ENCODE measurements at regions not wholly inside any gene's neighbourhood (a gene's known extent, or its start where the extent isn't known, plus 50 kb on each side); places are given as distances from the start of the nearest gene placed in this dataset.

DNA sequence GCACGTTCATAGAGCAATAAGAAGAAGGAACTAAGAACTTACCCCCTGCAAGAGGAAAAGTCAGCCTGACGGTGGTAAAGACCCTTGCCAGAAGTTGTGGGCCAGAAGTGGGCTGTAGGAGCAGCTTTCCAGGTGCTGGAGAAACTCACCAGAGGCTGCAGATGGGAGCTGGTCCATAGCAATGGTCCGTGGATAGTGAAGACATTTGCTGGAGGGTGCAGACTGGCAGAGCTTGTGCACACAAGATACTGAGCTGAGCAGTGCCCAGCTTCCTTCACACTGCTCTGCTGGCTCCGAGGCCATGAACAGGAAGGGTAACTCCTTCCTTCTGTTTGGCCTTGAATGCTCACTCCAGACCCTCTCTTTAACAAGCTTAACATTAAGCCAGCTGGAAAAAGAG lies 149.8 kb upstream of the BNIP2 start:
- H3K27ac Mint-ChIP-seq: no peak overlapping the region
- no peaks in the 10 kb centered on the region for H3K27me3 Mint-ChIP-seq (ENCODE audit: insufficient read depth)
- intact Hi-C loops (cut with micrococcal nuclease): no loop called here
- peak overlapping the region; percentile 41 for H3K4me3 Mint-ChIP-seq
- peaks cover 55% of the 10 kb centered on the region for H3K4me1 Mint-ChIP-seq (ENCODE audit: low read depth)
- H3K9me3 Mint-ChIP-seq: peaks cover 4% of the 10 kb centered on the region
- no peak for DNase-seq (ENCODE audit: low spot score)
- H3K36me3 Mint-ChIP-seq (ENCODE audit: low read depth): no peaks in the 10 kb centered on the region

DNA sequence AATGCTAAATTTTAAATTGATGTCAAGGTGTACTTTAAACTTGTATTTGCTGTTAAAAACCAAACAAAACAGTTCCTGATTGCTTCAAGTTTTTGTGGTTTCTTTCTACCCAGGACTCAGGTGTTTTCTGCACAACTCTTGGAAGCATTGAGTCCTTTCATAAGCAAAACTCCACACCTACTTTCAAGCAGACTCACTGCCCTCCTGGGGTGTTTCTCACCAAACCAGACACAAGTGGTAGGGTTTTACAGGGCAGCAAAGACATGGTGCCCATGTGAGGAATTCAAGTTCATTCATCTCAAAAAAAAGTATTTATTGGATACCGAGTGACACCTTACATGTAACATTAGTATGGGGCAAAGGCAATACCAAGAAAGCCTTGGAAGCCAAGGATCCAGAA lies 146.7 kb upstream of the BNIP2 start:
- Mint-ChIP-seq H3K9me3 (no peaks in the 10 kb centered on the region), H3K4me1 (ENCODE audit: low read depth) (peaks cover 61% of the 10 kb centered on the region), H3K27ac (no peak overlapping the region), H3K36me3 (ENCODE audit: low read depth) (peaks cover 2% of the 10 kb centered on the region), H3K4me3 (no peak overlapping the region), H3K27me3 (ENCODE audit: insufficient read depth) (no peaks in the 10 kb centered on the region)
- no peak for DNase-seq (ENCODE audit: low spot score)
- intact Hi-C loops (cut with micrococcal nuclease): no loop called here

DNA sequence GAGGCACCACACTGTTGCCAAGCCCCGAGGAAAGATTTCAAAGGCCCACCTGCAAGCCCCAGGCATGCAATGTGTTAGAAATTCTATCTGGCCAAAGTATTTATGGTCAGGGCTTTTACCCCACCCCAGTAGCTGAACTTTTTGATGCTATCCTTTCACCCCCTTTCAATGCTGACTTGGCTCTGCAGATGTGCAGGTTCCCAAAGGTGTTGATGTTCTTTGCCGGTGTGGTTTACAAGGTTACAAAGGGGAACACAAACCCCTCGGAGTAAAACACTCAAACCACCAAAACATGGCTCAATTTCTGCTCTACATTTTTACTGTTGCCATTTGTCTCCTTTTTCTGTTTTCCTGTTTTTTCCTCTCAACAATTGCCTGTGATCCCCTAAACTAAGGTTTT lies 145.4 kb upstream of the BNIP2 start:
- peaks cover 2% of the 10 kb centered on the region for H3K36me3 Mint-ChIP-seq (ENCODE audit: low read depth)
- no peak for DNase-seq (ENCODE audit: low spot score)
- no peaks in the 10 kb centered on the region for H3K27me3 Mint-ChIP-seq (ENCODE audit: insufficient read depth)
- no peak overlapping the region for H3K27ac Mint-ChIP-seq
- peaks cover 54% of the 10 kb centered on the region for H3K4me1 Mint-ChIP-seq (ENCODE audit: low read depth)
- intact Hi-C loops (cut with micrococcal nuclease): no loop called here
- H3K4me3 Mint-ChIP-seq: no peak overlapping the region
- H3K9me3 Mint-ChIP-seq: no peaks in the 10 kb centered on the region

DNA sequence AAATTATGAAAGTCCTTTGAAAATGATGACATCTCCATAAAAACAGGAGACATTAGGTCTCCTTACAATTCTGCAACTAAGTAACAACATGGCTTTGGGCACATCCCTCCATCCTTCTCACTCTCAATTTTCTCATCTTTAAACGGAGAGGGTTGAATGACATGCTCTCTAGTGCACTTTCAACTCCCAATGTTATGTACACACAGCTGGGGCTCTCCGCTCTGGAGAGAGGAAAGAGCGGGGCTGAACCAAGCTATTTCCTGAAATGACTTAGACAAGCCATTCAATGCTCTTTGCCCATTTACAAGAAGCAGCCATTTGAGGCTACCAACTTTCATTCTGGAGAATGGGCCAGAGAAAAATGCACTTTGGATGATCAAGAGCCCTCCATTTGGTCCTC lies 144.2 kb upstream of the BNIP2 start:
- Mint-ChIP-seq H3K4me1 (ENCODE audit: low read depth) (peaks cover 45% of the 10 kb centered on the region), H3K27ac (no peak overlapping the region), H3K36me3 (ENCODE audit: low read depth) (peaks cover 2% of the 10 kb centered on the region), H3K27me3 (ENCODE audit: insufficient read depth) (peaks cover 2% of the 10 kb centered on the region), H3K4me3 (no peak overlapping the region), H3K9me3 (no peaks in the 10 kb centered on the region)
- intact Hi-C loops (cut with micrococcal nuclease): no loop called here
- no peak for DNase-seq (ENCODE audit: low spot score)

DNA sequence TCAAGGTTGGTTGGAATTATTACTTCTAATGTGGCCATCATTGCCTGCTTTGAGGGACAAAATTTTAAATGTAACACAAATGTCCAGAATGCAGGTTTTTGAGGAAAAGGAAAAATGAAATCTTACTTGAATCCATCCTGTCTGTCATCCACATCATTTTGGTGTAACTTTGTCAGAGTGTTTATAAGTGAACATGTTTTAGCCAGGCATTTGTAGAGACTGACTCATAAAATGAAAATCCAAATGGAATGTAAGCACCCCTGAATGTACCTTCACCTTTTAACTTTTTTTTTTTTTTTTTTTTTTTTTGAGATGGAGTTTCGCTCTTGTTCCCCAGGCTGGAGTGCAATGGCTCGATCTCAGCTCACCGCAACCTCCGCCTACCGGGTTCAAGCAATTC lies 141.8 kb upstream of the BNIP2 start:
- H3K27ac Mint-ChIP-seq: no peak overlapping the region
- intact Hi-C loops (cut with micrococcal nuclease): no loop called here
- DNase-seq (ENCODE audit: low spot score): no peak

DNA sequence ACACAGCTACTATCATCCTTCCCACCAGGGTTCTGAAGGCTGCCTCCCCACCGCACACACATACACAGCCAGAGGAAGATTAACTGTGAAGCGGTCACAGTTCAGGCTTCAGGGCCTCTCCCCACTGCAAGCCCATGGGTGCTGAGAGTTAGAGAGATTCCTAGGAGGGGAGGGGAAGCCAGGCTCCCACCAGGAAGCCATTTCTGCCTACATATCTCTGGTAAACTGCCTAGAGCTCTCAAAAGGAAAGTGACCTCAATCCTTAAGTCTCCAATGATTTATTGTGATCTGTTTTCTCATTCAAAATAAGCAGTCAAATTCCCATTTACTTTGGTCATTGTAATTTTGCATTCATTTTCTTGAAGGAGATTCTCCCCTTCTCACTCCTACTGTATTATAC lies 141.0 kb upstream of the BNIP2 start:
- H3K27me3 Mint-ChIP-seq (ENCODE audit: insufficient read depth): peaks cover 4% of the 10 kb centered on the region
- no peak for DNase-seq (ENCODE audit: low spot score)
- no peaks in the 10 kb centered on the region for H3K9me3 Mint-ChIP-seq
- peaks cover 2% of the 10 kb centered on the region for H3K36me3 Mint-ChIP-seq (ENCODE audit: low read depth)
- no peak overlapping the region for H3K27ac Mint-ChIP-seq
- intact Hi-C loops (cut with micrococcal nuclease): no loop called here
- peaks cover 18% of the 10 kb centered on the region for H3K4me1 Mint-ChIP-seq (ENCODE audit: low read depth)
- H3K4me3 Mint-ChIP-seq: no peak overlapping the region

More for the DNA sequence above, 141.8 kb upstream of the BNIP2 start:
- Mint-ChIP-seq H3K4me1 (ENCODE audit: low read depth) (peaks cover 24% of the 10 kb centered on the region), H3K4me3 (no peak overlapping the region), H3K27me3 (ENCODE audit: insufficient read depth) (peaks cover 4% of the 10 kb centered on the region), H3K36me3 (ENCODE audit: low read depth) (peaks cover 2% of the 10 kb centered on the region), H3K9me3 (no peaks in the 10 kb centered on the region)

DNA sequence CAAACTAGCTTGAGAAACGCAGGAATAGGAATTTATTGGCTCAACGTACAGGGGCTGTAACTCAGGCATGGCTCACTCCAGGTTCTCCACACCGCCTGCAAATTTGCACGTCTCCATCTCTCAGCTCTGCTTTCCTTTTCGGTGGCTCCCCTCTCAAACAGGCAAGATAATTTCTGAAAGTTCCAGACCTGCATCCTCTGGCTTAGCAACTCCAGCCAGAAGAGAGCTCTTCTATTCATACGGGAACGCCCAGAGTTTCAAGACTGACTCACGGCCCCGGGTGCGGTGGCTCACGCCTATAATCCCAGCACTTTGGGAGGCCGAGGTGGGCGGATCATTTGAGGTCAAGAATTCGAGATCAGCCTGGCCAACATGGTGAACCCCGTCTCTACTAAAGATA lies 139.7 kb upstream of the BNIP2 start:
- peaks cover 6% of the 10 kb centered on the region for H3K4me1 Mint-ChIP-seq (ENCODE audit: low read depth)
- DNase-seq (ENCODE audit: low spot score): no peak
- peaks cover 4% of the 10 kb centered on the region for H3K27me3 Mint-ChIP-seq (ENCODE audit: insufficient read depth)
- H3K9me3 Mint-ChIP-seq: peaks cover 4% of the 10 kb centered on the region
- peaks cover 2% of the 10 kb centered on the region for H3K36me3 Mint-ChIP-seq (ENCODE audit: low read depth)
- no peak overlapping the region for H3K27ac Mint-ChIP-seq
- intact Hi-C loops (cut with micrococcal nuclease): no loop called here
- H3K4me3 Mint-ChIP-seq: no peak overlapping the region

DNA sequence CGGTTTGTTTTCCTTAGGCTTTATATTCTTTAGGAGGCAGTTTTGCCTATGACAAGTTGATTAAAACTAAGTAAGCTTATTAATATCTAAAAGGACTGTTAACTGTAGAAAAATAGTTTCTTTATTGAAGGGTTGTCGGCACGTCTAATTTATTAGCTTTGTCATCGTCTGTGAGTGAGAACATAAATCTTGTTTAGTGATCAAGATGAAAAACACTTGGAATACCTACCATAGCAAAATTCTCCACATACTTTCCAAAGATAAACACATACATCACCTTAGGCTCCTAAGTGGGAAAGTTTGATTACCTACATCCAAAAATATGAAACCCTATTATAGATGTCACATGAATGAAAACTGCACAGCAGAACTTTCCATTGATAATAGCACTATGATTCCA lies 139.1 kb upstream of the BNIP2 start:
- Mint-ChIP-seq H3K36me3 (ENCODE audit: low read depth) (peaks cover 2% of the 10 kb centered on the region), H3K9me3 (peaks cover 10% of the 10 kb centered on the region), H3K4me1 (ENCODE audit: low read depth) (peaks cover under 1% of the 10 kb centered on the region), H3K27me3 (ENCODE audit: insufficient read depth) (peaks cover 4% of the 10 kb centered on the region), H3K27ac (no peak overlapping the region), H3K4me3 (no peak overlapping the region)
- intact Hi-C loops (cut with micrococcal nuclease): no loop called here
- DNase-seq (ENCODE audit: low spot score): no peak

DNA sequence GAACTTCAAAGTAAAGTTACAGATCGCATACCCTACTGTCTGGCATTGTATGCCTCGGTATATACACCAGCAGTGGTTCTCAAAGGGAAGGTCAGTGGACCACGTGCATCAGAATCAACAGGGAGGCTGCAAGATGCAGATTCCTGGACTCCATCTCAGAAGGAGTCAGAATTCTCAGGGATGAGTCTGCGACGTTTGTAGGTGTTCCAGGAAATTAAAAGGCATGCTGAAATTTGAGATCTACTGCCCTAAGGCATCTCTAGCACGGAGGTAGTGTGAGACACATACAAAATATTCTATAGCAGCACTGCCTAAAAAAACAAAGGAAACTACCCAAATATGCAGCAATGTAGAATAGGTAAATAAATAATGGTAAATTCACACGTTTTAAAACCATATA lies 136.8 kb upstream of the BNIP2 start:
- no peaks in the 10 kb centered on the region for H3K4me1 Mint-ChIP-seq (ENCODE audit: low read depth)
- intact Hi-C loops (cut with micrococcal nuclease): no loop called here

DNA sequence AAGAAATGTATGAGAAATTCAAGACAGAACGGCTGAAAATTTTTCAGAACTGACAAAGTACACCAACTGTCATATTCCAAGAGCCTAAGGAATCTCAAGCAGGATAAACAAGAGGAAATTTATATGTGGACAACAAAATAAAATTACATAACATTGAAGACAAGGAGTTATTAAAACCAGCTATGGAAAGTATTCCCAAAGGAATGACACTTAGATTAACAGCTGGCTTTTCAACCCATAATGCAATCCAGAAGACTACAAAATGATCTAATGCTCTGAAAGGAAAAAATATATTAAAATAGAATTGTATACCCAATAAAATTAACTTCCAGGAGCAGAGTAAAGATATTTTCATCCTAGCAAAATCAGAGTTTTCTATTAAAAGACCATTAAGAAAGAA lies 132.2 kb upstream of the BNIP2 start:
- peaks cover 5% of the 10 kb centered on the region for H3K4me1 Mint-ChIP-seq (ENCODE audit: low read depth)
- intact Hi-C loops (cut with micrococcal nuclease): no loop called here
- no peak for DNase-seq (ENCODE audit: low spot score)
- H3K9me3 Mint-ChIP-seq: peaks cover 12% of the 10 kb centered on the region
- no peak overlapping the region for H3K27ac Mint-ChIP-seq
- no peak overlapping the region for H3K4me3 Mint-ChIP-seq
- H3K36me3 Mint-ChIP-seq (ENCODE audit: low read depth): no peaks in the 10 kb centered on the region
- H3K27me3 Mint-ChIP-seq (ENCODE audit: insufficient read depth): peaks cover 16% of the 10 kb centered on the region

More for the DNA sequence above, 136.8 kb upstream of the BNIP2 start:
- Mint-ChIP-seq H3K36me3 (ENCODE audit: low read depth) (no peaks in the 10 kb centered on the region), H3K4me3 (no peak overlapping the region), H3K27me3 (ENCODE audit: insufficient read depth) (peaks cover 7% of the 10 kb centered on the region), H3K27ac (no peak overlapping the region), H3K9me3 (peaks cover 12% of the 10 kb centered on the region)
- DNase-seq (ENCODE audit: low spot score): no peak

DNA sequence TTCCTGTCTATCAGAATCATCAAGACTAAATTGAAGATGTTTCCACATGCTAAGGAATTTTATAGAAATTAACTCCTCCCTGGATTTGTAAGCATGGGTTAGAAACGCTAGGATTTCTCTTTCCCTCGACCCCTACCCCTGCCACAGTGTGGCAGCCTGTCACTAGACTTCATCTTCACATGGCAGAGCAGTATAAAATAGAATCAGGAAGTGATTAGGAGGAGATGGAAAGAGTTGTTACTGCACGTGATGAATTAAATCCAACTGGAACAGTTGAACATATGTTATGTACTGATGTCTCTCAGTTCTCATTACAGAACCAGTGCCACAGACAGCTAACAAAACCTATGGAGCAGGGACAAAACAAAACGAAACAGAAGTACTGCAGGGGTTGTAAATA lies 130.0 kb upstream of the BNIP2 start:
- no peak for DNase-seq (ENCODE audit: low spot score)
- intact Hi-C loops (cut with micrococcal nuclease): no loop called here

DNA sequence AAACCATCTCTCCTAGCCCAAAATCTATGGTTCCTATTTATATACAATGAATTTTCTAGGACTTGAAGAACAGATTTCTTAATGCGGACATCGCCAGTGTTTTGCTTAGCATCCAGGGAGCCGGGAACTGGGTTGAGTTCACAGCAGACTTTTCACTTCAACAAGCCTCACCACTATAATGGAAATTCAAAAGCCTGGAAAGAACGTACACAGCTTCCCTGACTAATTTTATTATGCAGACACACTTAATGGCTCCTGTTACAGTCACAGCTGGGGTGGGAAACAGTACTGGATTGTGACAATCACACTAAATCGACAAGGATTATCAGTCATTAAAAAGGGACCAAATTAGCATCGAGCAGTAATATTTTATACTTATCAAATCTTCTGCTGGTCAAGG lies 129.2 kb upstream of the BNIP2 start:
- intact Hi-C loops (cut with micrococcal nuclease): no loop called here
- no peak overlapping the region for H3K27ac Mint-ChIP-seq
- H3K4me3 Mint-ChIP-seq: no peak overlapping the region
- H3K36me3 Mint-ChIP-seq (ENCODE audit: low read depth): no peaks in the 10 kb centered on the region
- DNase-seq (ENCODE audit: low spot score): no peak
- H3K27me3 Mint-ChIP-seq (ENCODE audit: insufficient read depth): peaks cover 24% of the 10 kb centered on the region
- peaks cover 15% of the 10 kb centered on the region for H3K4me1 Mint-ChIP-seq (ENCODE audit: low read depth)
- peaks cover 3% of the 10 kb centered on the region for H3K9me3 Mint-ChIP-seq

More for the DNA sequence above, 130.0 kb upstream of the BNIP2 start:
- peaks cover 24% of the 10 kb centered on the region for H3K27me3 Mint-ChIP-seq (ENCODE audit: insufficient read depth)
- H3K27ac Mint-ChIP-seq: no peak overlapping the region
- H3K9me3 Mint-ChIP-seq: peaks cover 9% of the 10 kb centered on the region
- H3K36me3 Mint-ChIP-seq (ENCODE audit: low read depth): no peaks in the 10 kb centered on the region
- no peak overlapping the region for H3K4me3 Mint-ChIP-seq
- H3K4me1 Mint-ChIP-seq (ENCODE audit: low read depth): peaks cover 14% of the 10 kb centered on the region

DNA sequence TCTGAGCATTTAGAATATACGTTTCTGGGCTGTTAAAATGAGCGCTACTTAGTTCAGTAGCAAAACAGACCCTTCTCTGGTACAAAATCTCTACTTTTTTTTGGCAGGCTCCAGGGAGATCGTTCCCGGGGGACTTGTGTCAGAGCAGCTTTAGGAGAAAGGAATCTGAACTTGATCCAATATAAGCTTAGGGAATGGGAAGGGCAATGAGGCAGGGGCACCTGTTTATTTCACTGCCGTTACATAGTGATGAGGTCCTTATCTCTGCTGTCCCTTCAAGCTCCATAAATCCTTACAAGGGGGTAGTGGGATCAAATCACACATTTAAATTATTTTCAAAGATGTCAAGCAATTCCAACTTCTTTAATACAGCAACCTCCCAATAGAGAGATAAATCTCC lies 128.7 kb upstream of the BNIP2 start:
- DNase-seq (ENCODE audit: low spot score): no peak
- no peak overlapping the region for H3K27ac Mint-ChIP-seq
- no peak overlapping the region for H3K4me3 Mint-ChIP-seq
- intact Hi-C loops (cut with micrococcal nuclease): no loop called here
- H3K36me3 Mint-ChIP-seq (ENCODE audit: low read depth): no peaks in the 10 kb centered on the region
- peaks cover 24% of the 10 kb centered on the region for H3K27me3 Mint-ChIP-seq (ENCODE audit: insufficient read depth)
- H3K4me1 Mint-ChIP-seq (ENCODE audit: low read depth): peaks cover 20% of the 10 kb centered on the region
- H3K9me3 Mint-ChIP-seq: no peaks in the 10 kb centered on the region

DNA sequence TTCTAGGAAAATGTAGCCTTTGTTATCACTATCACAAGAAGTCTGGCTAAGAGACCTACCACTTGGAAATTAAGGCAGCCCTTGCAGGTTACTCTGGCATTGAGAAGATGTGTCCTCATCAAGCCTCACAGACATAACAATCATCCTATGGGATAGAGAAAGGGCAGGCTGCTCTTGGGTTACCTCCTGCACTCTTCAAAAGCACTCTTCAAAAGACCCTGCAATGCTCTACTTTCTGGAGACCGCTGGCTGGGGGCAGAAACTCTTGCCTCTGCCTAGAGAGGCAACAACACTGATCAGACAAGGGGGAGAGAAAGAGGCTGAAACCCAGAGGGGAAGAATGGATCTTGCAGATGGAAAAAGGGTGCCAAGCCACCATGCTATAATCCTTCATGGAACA lies 127.9 kb upstream of the BNIP2 start:
- intact Hi-C loops (cut with micrococcal nuclease): no loop called here
- Mint-ChIP-seq H3K27me3 (ENCODE audit: insufficient read depth) (peaks cover 22% of the 10 kb centered on the region), H3K4me3 (no peak overlapping the region), H3K27ac (no peak overlapping the region), H3K36me3 (ENCODE audit: low read depth) (no peaks in the 10 kb centered on the region), H3K9me3 (no peaks in the 10 kb centered on the region), H3K4me1 (ENCODE audit: low read depth) (peaks cover 20% of the 10 kb centered on the region)
- DNase-seq (ENCODE audit: low spot score): no peak
